NCI-H1092 treated with DMSO at 0.1 percent for 48 hours (cell line): ENCODE measurements at regions not wholly inside any gene's neighbourhood (a gene's known extent, or its start where the extent isn't known, plus 50 kb on each side); places are given as distances from the start of the nearest gene placed in this dataset.
"Not testable (repeated sequence)": the region's sequence is repeated elsewhere in the genome, so short reads cannot be mapped to it uniquely, and the experiment has no call there.

Source experiments
- DNase-seq: peaks from one replicate; lab custom pipeline; 2025; lab: John Stamatoyannopoulos, UW

GRCh38 chr11:98390391-98390790 is 630.4 kb upstream of the CNTN5 start:
- DNase-seq, result no peak

- DNase-seq, result not testable (repeated sequence)
Measured at GRCh38 chr11:98394500-98394899, 626.2 kb upstream of the CNTN5 start.

GRCh38 chr11:98398508-98398907 is 622.2 kb upstream of the CNTN5 start:
- no peak for DNase-seq

GRCh38 chr11:98409069-98409468 is 611.7 kb upstream of the CNTN5 start:
- no peak for DNase-seq

GRCh38 chr11:98411777-98412176 is 609.0 kb upstream of the CNTN5 start:
- no peak for DNase-seq

- DNase-seq, result no peak
Measured at GRCh38 chr11:98417256-98417755, 603.4 kb upstream of the CNTN5 start.

GRCh38 chr11:98423933-98424332 is 596.8 kb upstream of the CNTN5 start:
- no peak for DNase-seq

GRCh38 chr11:98424773-98425172 is 596.0 kb upstream of the CNTN5 start:
- DNase-seq, result not testable (repeated sequence)

- no peak for DNase-seq
Measured at GRCh38 chr11:98431463-98432359, 589.0 kb upstream of the CNTN5 start.

GRCh38 chr11:98434296-98434695 is 586.5 kb upstream of the CNTN5 start:
- no peak for DNase-seq

- DNase-seq, result no peak
Measured at GRCh38 chr11:98453378-98453777, 567.4 kb upstream of the CNTN5 start.

- DNase-seq, result no peak
Measured at GRCh38 chr11:98455500-98456307, 565.0 kb upstream of the CNTN5 start.

- no peak for DNase-seq
Measured at GRCh38 chr11:98456308-98456680, 564.5 kb upstream of the CNTN5 start.

- DNase-seq, result no peak
Measured at GRCh38 chr11:98495016-98495415, 525.7 kb upstream of the CNTN5 start.

- DNase-seq, result no peak
Measured at GRCh38 chr11:98495601-98496000, 525.1 kb upstream of the CNTN5 start.

- DNase-seq, result no peak
Measured at GRCh38 chr11:98507208-98507607, 513.5 kb upstream of the CNTN5 start.

GRCh38 chr11:98512938-98513337 is 507.8 kb upstream of the CNTN5 start:
- no peak for DNase-seq

GRCh38 chr11:98531576-98531975 is 489.2 kb upstream of the CNTN5 start:
- DNase-seq, result no peak

- no peak for DNase-seq
Measured at GRCh38 chr11:98536023-98536422, 484.7 kb upstream of the CNTN5 start.

GRCh38 chr11:98538358-98538757 is 482.4 kb upstream of the CNTN5 start:
- not testable (repeated sequence) for DNase-seq

- no peak for DNase-seq
Measured at GRCh38 chr11:98545544-98546175, 475.1 kb upstream of the CNTN5 start.

GRCh38 chr11:98549571-98549970 is 471.2 kb upstream of the CNTN5 start:
- no peak for DNase-seq
